GM12878 (cell line): ENCODE measurements at regions not wholly inside any gene's neighbourhood (a gene's known extent, or its start where the extent isn't known, plus 50 kb on each side); places are given as distances from the start of the nearest gene placed in this dataset.

ENCODE experiments used
- ATAC-seq: fragments of 200-7000 bp; cut with Tn5 transposase; 3 replicates; pipeline ENCODE4 v1.9.1; 2020; ENCODE audit warnings: mild to moderate bottlenecking, moderate library complexity
- BruUV-seq: library from RNA; stranded (reverse); fragments of 400-500 nt; replicated peaks from 2 replicates; lab custom pipeline; 2021; lab: Mats Ljungman, UMichigan
- CTCF ChIA-PET: fragments of 300-600 bp; sonication (Branson Sonifier 250); formaldehyde crosslinking; extraction: SDS; loops from one replicate; lab custom pipeline; 2021; ENCODE audit warnings: inconsistent platforms; lab: Yijun Ruan, JAX
- POLR2A ChIA-PET: fragments of 350-600 bp; formaldehyde crosslinking; extraction: SDS; loops from one replicate; lab custom pipeline; 2021; ENCODE audit warnings: inconsistent platforms; lab: Charles Lee
- RAD21 ChIA-PET: fragments of 300-600 bp; sonication (Branson Sonifier 250); formaldehyde crosslinking; loops from one replicate; lab custom pipeline; 2023; ENCODE audit warnings: antibody characterized with exemption; ENCODE audit not compliant: unreplicated experiment; lab: Charles Lee
- SMC1A ChIA-PET: fragments of 300-600 bp; sonication (Branson Sonifier 250); formaldehyde crosslinking; loops from one replicate; lab custom pipeline; 2023; ENCODE audit not compliant: unreplicated experiment, uncharacterized antibody; lab: Charles Lee
- DNase-seq: peaks from one replicate; pipeline ENCODE4 v3.0.0-alpha.2; 2011; ENCODE audit warnings: low read depth, low spot score
- FAIRE-seq: peaks from 3 replicates; lab custom pipeline; 2011; peaks lifted over from hg19 to GRCh38; lab: Jason Lieb, UNC
- H2AFZ ChIP-seq: 2 replicates; pipeline ENCODE4 v1.6.0; 2011; ENCODE audit warnings: low read depth, low read length, control low read depth; ENCODE audit not compliant: control insufficient read depth
- H3K27ac ChIP-seq: 2 replicates; pipeline ENCODE4 v1.5.1; 2011; ENCODE audit warnings: control low read depth; ENCODE audit not compliant: control insufficient read depth, insufficient read depth
- H3K27me3 ChIP-seq, 2 experiments: replicated peaks in 1 of 2; 2 replicates each; pipeline versions ENCODE4 v1.6.0 to v1.6.1; 2011; ENCODE audit warnings: low read length in 1 of 2; ENCODE audit not compliant: control insufficient read depth in 2 of 2, insufficient read depth in 2 of 2
- H3K36me3 ChIP-seq, 2 experiments: 2 replicates each; pipeline ENCODE4 v1.5.1; 2011; ENCODE audit warnings: low read length in 1 of 2; ENCODE audit not compliant: control insufficient read depth in 2 of 2, insufficient read depth in 2 of 2
- H3K4me1 ChIP-seq: 2 replicates; pipeline ENCODE4 v1.6.1; 2011; ENCODE audit warnings: mild to moderate bottlenecking, low read length, moderate library complexity, mixed read lengths; ENCODE audit not compliant: control insufficient read depth, insufficient read depth
- H3K4me2 ChIP-seq: 2 replicates; pipeline ENCODE4 v1.6.0; 2011; ENCODE audit warnings: control low read depth; ENCODE audit not compliant: control insufficient read depth, insufficient read depth
- H3K4me3 ChIP-seq: fragments of 200-600 bp; sonication (generic); 2 replicates; pipeline ENCODE4 v1.5.1; 2016
- H3K79me2 ChIP-seq: 2 replicates; pipeline ENCODE4 v1.6.0; 2011; ENCODE audit warnings: low read length; ENCODE audit not compliant: control insufficient read depth, insufficient read depth
- H3K9ac ChIP-seq: 2 replicates; pipeline ENCODE4 v1.8.0; 2011; ENCODE audit warnings: low read length, control low read depth, mixed read lengths; ENCODE audit not compliant: control insufficient read depth, insufficient read depth
- H3K9me3 ChIP-seq: replicated peaks from 3 replicates; pipeline ENCODE4 v1.5.1; 2011; ENCODE audit warnings: mild to moderate bottlenecking, low read length; ENCODE audit not compliant: control insufficient read depth, insufficient read depth
- H4K20me1 ChIP-seq: 2 replicates; pipeline ENCODE4 v1.6.0; 2011; ENCODE audit not compliant: control insufficient read depth, insufficient read depth
- ATF2 ChIP-seq: IDR thresholded peaks from 2 replicates; pipeline ENCODE4 v1.6.1; 2012; ENCODE audit warnings: low read length, inconsistent platforms
- ATF3 ChIP-seq: IDR thresholded peaks from 2 replicates; pipeline ENCODE4 v1.6.1; 2011; ENCODE audit warnings: low read depth, mild to moderate bottlenecking, low read length, moderate library complexity, borderline replicate concordance; ENCODE audit errors: extremely low read depth
- CREM ChIP-seq: IDR thresholded peaks from 2 replicates; pipeline ENCODE4 v1.6.1; 2014; ENCODE audit warnings: antibody characterized with exemption, low read depth
- JUNB ChIP-seq: IDR thresholded peaks from 2 replicates; pipeline ENCODE4 v1.6.1; 2016; ENCODE audit warnings: antibody characterized with exemption, mild to moderate bottlenecking
- MTA2 ChIP-seq: fragments of 450-650 bp; IDR thresholded peaks from 2 replicates; pipeline ENCODE4 v1.6.1; 2016; ENCODE audit warnings: low read depth, mild to moderate bottlenecking, moderate library complexity
- NR2C2 ChIP-seq: IDR thresholded peaks from 2 replicates; pipeline ENCODE4 v1.6.1; 2011; ENCODE audit warnings: borderline replicate concordance, low read depth; ENCODE audit not compliant: control insufficient read depth, insufficient read length
- NRF1 ChIP-seq: conservative IDR thresholded peaks from 2 replicates; pipeline ENCODE4 v1.6.1; 2011; ENCODE audit warnings: mild to moderate bottlenecking, low read depth, low read length, improper control_type of control experiment
- PAX5 ChIP-seq: IDR thresholded peaks from 2 replicates; pipeline ENCODE4 v1.6.1; 2011; ENCODE audit warnings: low read depth, low read length, borderline replicate concordance
- RAD21 ChIP-seq: IDR thresholded peaks from 2 replicates; pipeline ENCODE4 v1.6.1; 2011; ENCODE audit warnings: mild to moderate bottlenecking, low read depth, low read length, moderate library complexity; ENCODE audit not compliant: insufficient read depth
- SUZ12 ChIP-seq: fragments of 200-600 bp; sonication (generic); IDR thresholded peaks from one replicate; pipeline ENCODE4 v1.6.1; 2018; ENCODE audit warnings: antibody characterized with exemption, mild to moderate bottlenecking; ENCODE audit not compliant: unreplicated experiment
- TARDBP ChIP-seq: IDR thresholded peaks from 2 replicates; pipeline ENCODE4 v1.6.1; 2016; ENCODE audit warnings: borderline replicate concordance
- USF2 ChIP-seq: IDR thresholded peaks from 2 replicates; pipeline ENCODE4 v1.6.1; 2011; ENCODE audit warnings: low read depth, low read length, improper control_type of control experiment, borderline replicate concordance
- ZNF274 ChIP-seq: IDR thresholded peaks from one replicate; pipeline ENCODE4 v1.8.0; 2011; ENCODE audit not compliant: insufficient read length, insufficient read depth
- ZNF622 ChIP-seq: fragments of 450-650 bp; IDR thresholded peaks from 2 replicates; pipeline ENCODE4 v1.6.1; 2017; ENCODE audit warnings: mild to moderate bottlenecking, inconsistent platforms
- WGBS: methylation state at CpG from one replicate; pipeline ENCODE4 v1.1.6; 2016; ENCODE audit warnings: low lambda C conversion rate; ENCODE audit not compliant: insufficient replicate concordance, insufficient coverage; ENCODE audit errors: missing lambda C conversion rate; 5-methylcytosine and 5-hydroxymethylcytosine counted together
- in situ Hi-C: fragments of 300-500 bp; cut with MboI; formaldehyde crosslinking; loops from 9 replicates; pipeline ENCODE4 v1.14.3; 2018; ENCODE audit warnings: mixed read lengths
- intact Hi-C: fragments of 100-400 bp; cut with micrococcal nuclease; formaldehyde crosslinking; loops from one replicate; pipeline ENCODE4 v1.14.2; 2022; ENCODE audit not compliant: unreplicated experiment

GRCh38 chr12:86799616-86800015, 543.4 kb upstream of the MGAT4C start:
- intact Hi-C loops (no loop called here), in situ Hi-C loops (no loop called here)
- Histone ChIP-seq H3K79me2 (no peaks in the 10 kb centered on the region), H4K20me1 (no peaks in the 10 kb centered on the region), H3K4me3 (no peak overlapping the region)
- 36% methylated on average over 2 of the region's 2 CpGs for WGBS
- RAD21 ChIA-PET, result no interaction called here
- TF ChIP-seq MTA2 (no peak), USF2 (no peak), JUNB (no peak)
- TF ChIP-seq, all 136 proteins: peak for 0
- no peak for ATAC-seq
- no peak overlapping the region for H3K4me2 ChIP-seq
- no peak overlapping the region for H2AFZ ChIP-seq
- no peaks in the 10 kb centered on the region for H3K9me3 ChIP-seq
- ChIA-PET CTCF (no interaction called here), SMC1A (no interaction called here), POLR2A (no interaction called here)
- H3K4me1 ChIP-seq, result no peaks in the 10 kb centered on the region
- H3K9ac ChIP-seq, result no peak overlapping the region
- no peak for DNase-seq
- no peak overlapping the region for H3K27ac ChIP-seq
- no peaks in the 10 kb centered on the region for H3K27me3 ChIP-seq
- H3K36me3 ChIP-seq, result no peaks in the 10 kb centered on the region
- no TSS peak for BruUV-seq
- no peak for FAIRE-seq

GRCh38 chr12:86796550-86796949, 540.4 kb upstream of the MGAT4C start:
- no peak overlapping the region for H2AFZ ChIP-seq
- no TSS peak for BruUV-seq
- intact Hi-C loops, result no loop called here
- in situ Hi-C loops, result no loop called here
- no peak overlapping the region for H3K4me2 ChIP-seq
- H3K36me3 ChIP-seq, result no peaks in the 10 kb centered on the region
- no peaks in the 10 kb centered on the region for H4K20me1 ChIP-seq
- H3K4me1 ChIP-seq, result no peaks in the 10 kb centered on the region
- WGBS, result 96% methylated on average over 1 of the region's 1 CpG
- ChIA-PET CTCF (no interaction called here), RAD21 (no interaction called here), SMC1A (no interaction called here)
- ATAC-seq, result no peak
- no peaks in the 10 kb centered on the region for H3K9me3 ChIP-seq
- no peak overlapping the region for H3K4me3 ChIP-seq
- no peak overlapping the region for H3K27ac ChIP-seq
- TF ChIP-seq RAD21 (no peak), TARDBP (no peak), NRF1 (no peak), ATF2 (no peak), ZNF274 (no peak), CREM (no peak), ZNF622 (no peak), ATF3 (no peak), PAX5 (no peak), NR2C2 (no peak), SUZ12 (no peak)
- TF ChIP-seq, all 136 proteins: peak for 0
- no peak for FAIRE-seq
- H3K27me3 ChIP-seq, result no peaks in the 10 kb centered on the region
- DNase-seq, result no peak
- no peaks in the 10 kb centered on the region for H3K79me2 ChIP-seq
- no peak overlapping the region for H3K9ac ChIP-seq
- POLR2A ChIA-PET, result no interaction called here
